Testis (tissue), 2 donors: ENCODE measurements at regions not wholly inside any gene's neighbourhood (a gene's known extent, or its start where the extent isn't known, plus 50 kb on each side); places are given as distances from the start of the nearest gene placed in this dataset.

Experiments
- DNase-seq: peaks from one replicate; pipeline ENCODE4 v3.0.0-alpha.2; 2019
- H3K27ac ChIP-seq, 2 donors: fragments of 200-600 bp; sonication (generic); one replicate each; pipeline ENCODE4 v1.5.1; 2019
- H3K27me3 ChIP-seq: fragments of 200-600 bp; sonication (generic); one replicate; pipeline ENCODE4 v1.5.1; 2019
- H3K36me3 ChIP-seq: fragments of 200-600 bp; sonication (generic); one replicate; pipeline ENCODE4 v1.5.1; 2017; ENCODE audit warnings: low read depth; ENCODE audit errors: missing control alignments
- H3K4me1 ChIP-seq: fragments of 200-600 bp; sonication (generic); one replicate; pipeline ENCODE4 v1.5.1; 2019
- H3K4me3 ChIP-seq, 2 donors: fragments of 200-600 bp; sonication (generic); one replicate each; pipeline ENCODE4 v1.5.1; 2017 to 2019
- H3K9me3 ChIP-seq: fragments of 200-600 bp; sonication (generic); one replicate; pipeline ENCODE4 v1.5.1; 2017
- POLR2A ChIP-seq: fragments of 450-650 bp; IDR thresholded peaks from one replicate; pipeline ENCODE4 v1.6.1; 2017; ENCODE audit warnings: antibody characterized with exemption, mild to moderate bottlenecking, moderate library complexity
- WGBS, 2 donors: methylation state at CpG; one replicate each; pipeline ENCODE4 v1.1.5; 2018; 5-methylcytosine and 5-hydroxymethylcytosine counted together
- intact Hi-C: fragments of 100-400 bp; cut with DNase I; formaldehyde crosslinking; loops from one replicate; pipeline ENCODE4 v1.15.1; 2023; ENCODE audit warnings: low total_unique reads
- TF ChIP-seq, protein P1 (sequence below), 3 experiments: fragments of 450-650 bp in 2 of 3; fragments of 200-600 bp in 1 of 3; sonication (generic) in 1 of 3; IDR thresholded peaks; one replicate each; pipeline ENCODE4 v1.5.1; 2016 to 2019; ENCODE audit warnings: antibody characterized with exemption in 3 of 3, mild to moderate bottlenecking in 2 of 3, moderate library complexity in 1 of 3

- no peaks in the 10 kb centered on the region for H3K4me1 ChIP-seq
- H3K36me3 ChIP-seq: no peaks in the 10 kb centered on the region
- no peak overlapping the region for H3K27ac ChIP-seq
- 82 to 86% methylated on average over 6 of the region's 6 CpGs for WGBS, 2 donors
- H3K9me3 ChIP-seq: no peaks in the 10 kb centered on the region
- no peak for DNase-seq
- TF ChIP-seq POLR2A: no peak
- TF ChIP-seq, protein P1, sequence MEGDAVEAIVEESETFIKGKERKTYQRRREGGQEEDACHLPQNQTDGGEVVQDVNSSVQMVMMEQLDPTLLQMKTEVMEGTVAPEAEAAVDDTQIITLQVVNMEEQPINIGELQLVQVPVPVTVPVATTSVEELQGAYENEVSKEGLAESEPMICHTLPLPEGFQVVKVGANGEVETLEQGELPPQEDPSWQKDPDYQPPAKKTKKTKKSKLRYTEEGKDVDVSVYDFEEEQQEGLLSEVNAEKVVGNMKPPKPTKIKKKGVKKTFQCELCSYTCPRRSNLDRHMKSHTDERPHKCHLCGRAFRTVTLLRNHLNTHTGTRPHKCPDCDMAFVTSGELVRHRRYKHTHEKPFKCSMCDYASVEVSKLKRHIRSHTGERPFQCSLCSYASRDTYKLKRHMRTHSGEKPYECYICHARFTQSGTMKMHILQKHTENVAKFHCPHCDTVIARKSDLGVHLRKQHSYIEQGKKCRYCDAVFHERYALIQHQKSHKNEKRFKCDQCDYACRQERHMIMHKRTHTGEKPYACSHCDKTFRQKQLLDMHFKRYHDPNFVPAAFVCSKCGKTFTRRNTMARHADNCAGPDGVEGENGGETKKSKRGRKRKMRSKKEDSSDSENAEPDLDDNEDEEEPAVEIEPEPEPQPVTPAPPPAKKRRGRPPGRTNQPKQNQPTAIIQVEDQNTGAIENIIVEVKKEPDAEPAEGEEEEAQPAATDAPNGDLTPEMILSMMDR (IDR thresholded peaks at IDR 0.05): no peak
- intact Hi-C loops: no loop called here
- no peaks in the 10 kb centered on the region for H3K27me3 ChIP-seq
- H3K4me3 ChIP-seq: no peak overlapping the region
These were observed 137.8 kb downstream of the CEBPB start for GRCh38 chr20:50328222-50328979.

DNA sequence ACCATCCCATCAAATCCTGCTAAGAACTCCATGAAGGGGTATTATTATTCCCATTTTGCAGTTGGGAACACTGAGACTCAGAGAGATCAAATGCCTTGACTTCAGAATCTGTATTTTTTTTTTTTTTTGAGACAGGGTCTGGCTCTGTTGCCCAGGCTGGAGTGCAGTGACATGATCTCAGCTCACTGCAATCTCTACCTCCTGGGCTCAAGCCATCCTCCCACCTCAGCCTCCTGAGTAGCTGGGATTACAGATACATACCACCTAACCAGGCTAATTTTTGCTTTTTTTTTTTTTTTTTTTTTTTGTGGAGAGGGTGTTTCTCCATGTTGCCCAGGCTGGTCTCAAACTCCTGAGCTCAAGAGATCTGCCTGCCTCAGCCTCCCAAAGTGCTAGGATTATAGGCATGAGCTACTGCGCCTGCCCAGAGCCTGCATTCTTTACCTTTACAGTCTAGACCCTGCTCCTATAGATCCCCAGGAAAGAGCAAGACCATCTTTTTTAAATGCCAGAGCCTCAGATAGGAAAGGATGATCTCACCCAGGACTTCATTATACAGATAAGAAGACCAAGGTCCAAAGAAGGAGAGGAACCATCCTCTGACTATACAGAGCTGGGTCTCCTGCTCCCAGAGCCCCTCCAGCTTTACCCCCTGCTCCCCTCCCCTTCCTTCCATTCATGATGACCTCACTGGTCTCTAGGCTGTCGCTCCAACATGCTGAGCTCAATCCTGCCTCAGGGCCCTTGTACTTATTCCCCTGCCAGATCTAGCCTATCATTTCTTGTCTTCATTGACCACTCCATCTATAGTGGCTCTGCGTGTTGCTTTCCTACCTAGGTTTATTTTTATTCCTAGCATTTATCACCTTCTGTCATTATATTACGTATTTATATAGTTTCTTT is 138.6 kb downstream of the CEBPB start:
- Histone ChIP-seq H3K9me3 (no peaks in the 10 kb centered on the region), H3K4me3 (no peak overlapping the region), H3K27me3 (no peaks in the 10 kb centered on the region), H3K4me1 (peaks cover 4% of the 10 kb centered on the region), H3K27ac (no peak overlapping the region), H3K36me3 (no peaks in the 10 kb centered on the region)
- 75 to 97% methylated on average over 4 of the region's 4 CpGs for WGBS, 2 donors
- intact Hi-C loops: no loop called here
- TF ChIP-seq POLR2A: no peak
- no peak for DNase-seq

GRCh38 chr20:50329981-50330503 is 139.4 kb downstream of the CEBPB start:
- intact Hi-C loops: no loop called here
- Histone ChIP-seq H3K27me3 (no peaks in the 10 kb centered on the region), H3K4me3 (no peak overlapping the region), H3K36me3 (no peaks in the 10 kb centered on the region), H3K9me3 (no peaks in the 10 kb centered on the region), H3K27ac (no peak overlapping the region), H3K4me1 (peaks cover 4% of the 10 kb centered on the region)
- WGBS, 2 donors: 89 to 91% methylated on average over 3 of the region's 3 CpGs
- TF ChIP-seq POLR2A: no peak
- TF ChIP-seq, protein P1 (IDR thresholded peaks at IDR 0.05): no peak
- DNase-seq: no peak

GRCh38 chr20:50330504-50331313 is 140.1 kb downstream of the CEBPB start:
- DNase-seq: no peak
- 72 to 88% methylated on average over 13 to 17 of the region's 17 CpGs for WGBS, 2 donors
- Histone ChIP-seq H3K9me3 (no peaks in the 10 kb centered on the region), H3K4me1 (peaks cover 4% of the 10 kb centered on the region), H3K36me3 (no peaks in the 10 kb centered on the region), H3K27me3 (no peaks in the 10 kb centered on the region), H3K4me3 (no peak overlapping the region), H3K27ac (no peak overlapping the region)
- intact Hi-C loops: no loop called here
- TF ChIP-seq, protein P1 (IDR thresholded peaks at IDR 0.05): no peak
- no peak for TF ChIP-seq POLR2A
